Choroid plexus epithelial cell (primary cell): ENCODE measurements at regions not wholly inside any gene's neighbourhood (a gene's known extent, or its start where the extent isn't known, plus 50 kb on each side); places are given as distances from the start of the nearest gene placed in this dataset.
"Not testable (repeated sequence)": the region's sequence is repeated elsewhere in the genome, so short reads cannot be mapped to it uniquely, and the experiment has no call there.

ENCODE experiments used
- DNase-seq: peaks from one replicate; pipeline ENCODE4 v3.0.0-alpha.2; 2010; ENCODE audit warnings: low read depth
- H3K4me3 ChIP-seq: 2 replicates; pipeline ENCODE4 v1.5.1; 2011; ENCODE audit warnings: low read depth, mild to moderate bottlenecking, control low read depth, low read length, moderate library complexity
- CTCF ChIP-seq: conservative IDR thresholded peaks from 2 replicates; pipeline ENCODE4 v1.5.1; 2011; ENCODE audit warnings: low read depth, mild to moderate bottlenecking, control low read depth, inconsistent platforms, low read length, moderate library complexity

GRCh38 chr1:224004552-224005315 lies 109.2 kb upstream of the FBXO28 start:
- peak; percentile 66 for DNase-seq
- TF ChIP-seq CTCF, result peak; percentile 57
- not testable (repeated sequence) for H3K4me3 ChIP-seq

DNA sequence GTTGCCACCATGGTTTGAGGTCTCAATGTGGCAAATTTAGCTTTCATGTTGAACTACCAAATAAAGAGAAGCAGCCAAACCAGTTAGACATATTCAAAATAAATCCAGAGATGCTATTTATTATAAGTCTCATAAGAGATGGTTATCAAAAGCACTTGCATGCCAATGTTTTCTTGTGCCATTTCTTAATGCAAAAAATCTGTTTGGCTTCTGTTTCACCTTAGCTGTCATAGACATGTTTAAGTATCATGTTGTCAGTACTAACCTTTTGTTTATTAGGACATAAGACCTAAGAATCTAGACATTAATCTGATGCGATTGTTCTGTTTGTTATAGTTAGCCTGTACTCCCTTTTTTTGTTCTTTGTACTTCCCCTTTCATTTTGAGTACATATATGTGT lies 110.0 kb upstream of the FBXO28 start:
- not testable (repeated sequence) for H3K4me3 ChIP-seq, DNase-seq

GRCh38 chr1:224001757-224002156 lies 112.2 kb upstream of the FBXO28 start:
- DNase-seq, H3K4me3 ChIP-seq: not testable (repeated sequence)

DNA sequence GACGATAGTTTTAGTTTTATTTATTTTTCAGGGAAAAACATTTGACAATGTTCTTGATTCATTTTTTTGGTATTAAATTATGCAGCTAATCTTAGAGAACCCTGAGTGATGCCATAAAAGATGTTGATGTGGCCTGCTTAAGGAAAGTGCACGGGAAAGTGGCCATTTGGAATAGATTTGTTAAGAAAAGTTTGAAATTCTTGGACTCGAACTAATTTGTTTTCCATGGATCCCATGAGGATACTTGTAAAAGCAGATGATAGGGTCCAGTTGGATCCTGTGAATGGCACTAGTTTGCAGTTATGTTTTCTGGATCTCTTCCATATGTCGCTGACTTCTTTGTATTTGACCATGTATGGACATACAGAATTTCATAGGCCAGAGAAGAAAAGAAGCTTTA lies 114.2 kb upstream of the FBXO28 start:
- H3K4me3 ChIP-seq, DNase-seq: not testable (repeated sequence)

DNA sequence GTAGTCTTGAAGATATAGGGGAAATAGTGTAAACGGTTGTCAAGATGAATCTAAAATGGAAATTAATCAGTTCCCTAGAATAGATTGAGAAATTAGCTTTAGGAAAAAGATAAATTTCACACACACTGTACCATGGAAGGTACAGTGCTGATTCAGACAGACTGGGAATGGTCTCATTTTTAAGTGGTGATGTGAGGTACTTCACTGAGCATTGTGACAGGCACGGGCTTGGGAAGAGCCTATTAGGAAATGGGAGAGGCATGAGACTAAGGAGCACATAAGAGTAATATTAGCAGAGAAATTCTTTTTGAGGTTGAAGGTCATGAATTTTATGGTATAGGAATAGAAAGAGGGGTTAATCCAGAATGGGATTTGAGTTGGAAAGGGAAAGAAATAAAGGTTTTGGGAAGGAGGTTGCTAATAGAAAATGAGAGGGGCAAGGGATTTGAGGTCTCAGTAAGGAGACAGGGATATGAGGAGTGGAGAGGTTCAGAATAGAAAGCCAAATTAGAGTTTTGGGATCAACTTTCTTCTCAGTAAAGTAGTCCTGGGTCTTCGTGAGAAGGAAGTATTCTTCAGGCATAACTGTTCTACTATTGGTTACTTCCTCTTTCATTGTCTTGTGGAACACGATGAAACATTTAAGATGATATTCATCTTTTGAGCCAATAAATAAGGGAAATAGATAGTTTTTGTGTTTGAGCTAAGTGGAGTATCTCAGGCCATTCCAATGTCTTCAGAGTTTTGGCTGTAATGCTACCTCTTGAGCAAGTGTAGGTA lies 115.0 kb upstream of the FBXO28 start:
- DNase-seq, H3K4me3 ChIP-seq: not testable (repeated sequence)

- not testable (repeated sequence) for H3K4me3 ChIP-seq, DNase-seq
These were observed 117.5 kb upstream of the FBXO28 start for GRCh38 chr1:223996376-223996775.

DNA sequence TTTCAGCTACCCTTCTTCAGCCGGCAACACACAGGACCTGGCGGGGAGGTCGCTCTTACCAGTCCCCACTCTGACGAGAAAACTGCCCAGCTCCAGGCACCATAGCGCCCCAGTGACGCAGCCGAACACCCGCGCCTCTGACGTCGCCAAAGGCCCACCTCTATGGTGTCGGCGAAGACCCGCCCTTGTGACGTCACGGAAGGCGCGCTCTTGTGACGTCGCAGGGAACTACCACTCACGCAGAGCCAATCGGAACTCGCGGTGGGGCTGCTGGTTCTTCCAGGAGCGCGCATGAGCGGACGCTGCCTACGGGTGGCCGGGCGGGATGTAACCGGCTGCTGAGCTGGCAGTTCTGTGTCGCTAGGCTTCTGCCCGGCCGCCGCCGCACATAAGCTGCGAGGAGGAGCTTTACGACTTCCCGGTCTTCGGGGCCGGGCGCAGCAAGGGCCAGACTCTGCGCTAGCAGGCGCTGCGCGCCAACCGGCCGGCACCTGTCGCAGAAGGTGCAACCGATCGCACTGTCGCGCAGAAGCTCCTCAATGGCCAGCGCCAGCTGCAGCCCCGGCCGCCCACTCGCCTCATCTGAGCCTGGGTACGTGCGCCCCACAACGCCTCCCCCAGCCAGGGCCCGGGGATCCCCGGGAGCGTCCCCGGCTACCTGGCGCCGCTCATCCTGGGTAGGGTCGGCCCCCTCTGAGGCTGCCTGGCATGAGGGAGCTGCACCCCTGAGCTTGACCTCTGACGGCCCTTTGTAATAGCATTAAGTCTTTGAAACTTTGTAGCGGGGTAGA lies 121.3 kb upstream of the FBXO28 start:
- H3K4me3 ChIP-seq, result peak overlapping the region; percentile 65
- peak; percentile 99 for DNase-seq

DNA sequence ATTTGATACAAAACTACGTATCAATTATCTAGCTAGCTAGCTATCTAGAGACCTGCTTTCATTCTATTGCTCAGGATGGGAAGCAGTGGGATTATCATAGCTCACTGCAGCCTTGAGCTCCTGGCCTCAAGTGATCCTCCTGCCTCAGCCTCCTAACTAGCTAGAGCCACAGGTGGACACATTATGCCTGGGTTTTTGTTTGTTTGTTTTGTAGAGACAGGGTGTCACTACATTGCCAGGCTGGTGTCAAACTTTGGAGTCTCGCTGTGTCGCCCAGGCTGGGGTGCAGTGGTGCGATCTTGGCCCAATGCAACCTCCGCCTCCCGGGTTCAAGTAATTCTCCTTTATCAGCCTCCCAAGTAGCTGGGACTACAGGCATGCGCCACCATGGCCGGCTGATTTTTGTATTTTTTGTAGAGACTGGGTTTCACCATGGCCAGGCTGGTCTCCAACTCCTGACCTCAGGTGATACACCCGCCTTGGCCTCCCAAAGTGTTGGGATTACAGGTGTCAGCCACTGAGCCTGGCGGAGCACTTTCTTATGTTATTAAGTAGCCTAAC lies 122.5 kb upstream of the FBXO28 start:
- not testable (repeated sequence) for DNase-seq, H3K4me3 ChIP-seq

DNA sequence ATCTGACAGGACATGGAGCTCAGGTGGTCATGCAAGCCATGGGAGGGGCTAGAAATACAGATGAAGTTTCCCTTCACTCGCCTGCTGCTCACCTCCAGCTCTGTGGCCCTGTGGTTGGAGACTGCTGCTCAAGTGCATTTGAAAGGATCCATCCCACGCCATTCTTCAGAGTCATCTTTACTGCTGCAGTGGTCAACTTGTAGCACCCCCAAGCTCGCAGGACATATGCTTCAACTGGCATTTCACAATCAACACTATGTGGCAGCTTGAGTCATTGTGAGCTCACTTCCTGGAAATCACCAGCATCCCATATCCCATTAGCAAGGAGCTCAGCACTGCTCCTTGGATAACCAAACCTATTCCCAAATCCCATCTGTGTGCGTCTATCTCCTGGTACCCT lies 116.2 kb upstream of the TP53BP2 start:
- DNase-seq, result peak; percentile 53
- not testable (repeated sequence) for H3K4me3 ChIP-seq

DNA sequence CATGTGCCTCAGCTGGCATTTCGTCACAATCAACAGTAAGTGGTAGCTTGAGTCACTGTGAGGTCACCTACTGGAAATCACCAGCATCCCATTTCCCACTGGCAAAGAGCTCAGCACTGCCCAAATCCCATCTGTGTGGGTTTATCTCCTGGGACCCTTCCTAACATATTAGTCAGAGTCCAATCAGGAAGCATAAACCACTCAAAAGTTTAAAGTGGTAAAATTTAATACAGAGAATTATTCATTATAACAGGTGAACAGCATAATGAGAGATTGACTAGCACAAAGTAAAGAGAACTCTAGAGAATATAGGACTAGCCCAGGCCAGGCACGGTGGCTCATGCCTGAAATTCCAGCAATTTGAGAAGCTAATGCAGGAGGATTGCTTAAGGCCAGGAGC lies 107.1 kb upstream of the TP53BP2 start:
- DNase-seq, result peak; percentile 0

GRCh38 chr1:223951551-223951950 lies 105.8 kb upstream of the TP53BP2 start:
- not testable (repeated sequence) for H3K4me3 ChIP-seq, DNase-seq

More for the DNA sequence above, 107.1 kb upstream of the TP53BP2 start:
- H3K4me3 ChIP-seq, result not testable (repeated sequence)

DNA sequence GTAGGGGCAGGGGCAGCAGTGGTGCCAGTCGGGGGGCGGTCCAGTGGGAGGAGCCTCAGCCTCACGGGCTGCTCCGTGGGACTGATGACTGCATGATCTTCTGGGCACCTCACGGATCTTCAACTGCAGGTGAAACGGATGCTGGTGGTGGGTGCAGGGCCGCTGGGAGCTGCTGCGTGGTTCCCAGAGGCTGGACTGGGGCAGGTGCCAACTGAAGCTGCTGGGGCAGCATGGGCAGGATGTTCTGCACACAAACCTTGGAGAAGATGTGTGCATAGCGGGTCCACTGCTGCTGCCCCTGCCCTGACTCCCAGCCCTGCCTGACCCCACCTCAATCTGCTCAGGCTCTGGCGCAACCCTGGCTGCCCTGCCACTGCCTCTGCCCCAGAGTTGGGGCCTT lies 104.2 kb upstream of the TP53BP2 start:
- DNase-seq, H3K4me3 ChIP-seq: not testable (repeated sequence)

DNA sequence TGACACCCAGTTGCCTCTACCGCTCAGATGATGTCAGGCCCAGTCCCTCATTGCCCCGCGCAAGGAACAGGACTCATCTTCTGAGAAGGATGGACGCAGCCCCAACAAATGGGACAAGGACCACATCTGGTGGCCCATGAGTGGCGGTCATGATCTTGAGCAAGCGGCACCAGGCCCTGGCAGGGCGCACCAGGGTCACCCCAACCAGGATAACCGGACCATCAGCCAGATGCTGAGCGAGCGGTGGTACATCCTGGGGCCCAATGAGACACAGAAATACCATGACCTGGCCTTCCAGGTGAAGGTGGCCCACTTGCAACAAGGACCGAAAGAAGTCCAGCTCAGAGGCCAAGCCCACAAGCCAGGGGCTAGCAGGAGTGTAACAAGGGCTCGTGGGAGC lies 102.3 kb upstream of the TP53BP2 start:
- H3K4me3 ChIP-seq, result not testable (repeated sequence)

GRCh38 chr1:223936592-223936991 lies 90.8 kb upstream of the TP53BP2 start:
- not testable (repeated sequence) for H3K4me3 ChIP-seq, DNase-seq

More for the DNA sequence above, 102.3 kb upstream of the TP53BP2 start:
- DNase-seq, result not testable (repeated sequence)

- peak; percentile 0 for DNase-seq
- not testable (repeated sequence) for H3K4me3 ChIP-seq
These were observed 85.7 kb upstream of the TP53BP2 start for GRCh38 chr1:223931476-223931875.
